Brain microvascular endothelial cell (primary cell): ENCODE measurements at regions not wholly inside any gene's neighbourhood (a gene's known extent, or its start where the extent isn't known, plus 50 kb on each side); places are given as distances from the start of the nearest gene placed in this dataset.
A peak's percentile ranks its signal among the peaks of the same experiment; 100 is the strongest.

Experiments
- DNase-seq: peaks from one replicate; pipeline ENCODE4 v3.0.0-alpha.2; 2020
- H3K27ac ChIP-seq: fragments of 250-450 bp; sonication (Bioruptor Pico); 2 replicates; pipeline ENCODE4 v1.5.1; 2020; ENCODE audit warnings: mild to moderate bottlenecking, moderate library complexity
- H3K27me3 ChIP-seq: fragments of 250-450 bp; sonication (Bioruptor Pico); replicated peaks from 2 replicates; pipeline ENCODE4 v1.5.1; 2020; ENCODE audit warnings: mild to moderate bottlenecking
- H3K36me3 ChIP-seq: fragments of 250-450 bp; sonication (Bioruptor Pico); replicated peaks from 2 replicates; pipeline ENCODE4 v1.5.1; 2020; ENCODE audit warnings: mild to moderate bottlenecking
- H3K4me3 ChIP-seq: 2 replicates; pipeline ENCODE4 v1.5.1; 2011; ENCODE audit warnings: low read depth, mild to moderate bottlenecking, control low read depth, low read length, moderate library complexity
- CTCF ChIP-seq: IDR thresholded peaks from 2 replicates; pipeline ENCODE4 v1.5.1; 2011; ENCODE audit warnings: low read depth, mild to moderate bottlenecking, moderate library complexity, low read length, control low read depth, inconsistent platforms; ENCODE audit errors: missing control alignments
- in situ Hi-C: cut with HindIII; loops from 2 replicates; pipeline ENCODE4 v1.10.0; 2017; ENCODE audit warnings: low sequenced_read_pairs, low pct_ligation_motif_present

- TF ChIP-seq CTCF = no peak
- H3K36me3 ChIP-seq = no peaks in the 10 kb centered on the region
- H3K27ac ChIP-seq = no peak overlapping the region
- no peaks in the 10 kb centered on the region for H3K27me3 ChIP-seq
- DNase-seq = no peak
- in situ Hi-C loops = no loop called here
- no peak overlapping the region for H3K4me3 ChIP-seq
Measured at GRCh38 chr5:90169078-90169477, 240.5 kb downstream of the CETN3 start.

GRCh38 chr5:90168399-90168798, 241.2 kb downstream of the CETN3 start:
- in situ Hi-C loops = no loop called here
- Histone ChIP-seq H3K27me3 (no peaks in the 10 kb centered on the region), H3K4me3 (no peak overlapping the region), H3K36me3 (no peaks in the 10 kb centered on the region), H3K27ac (no peak overlapping the region)
- no peak for TF ChIP-seq CTCF
- DNase-seq = no peak

- no peak for DNase-seq
- no peak overlapping the region for H3K27ac ChIP-seq
- H3K4me3 ChIP-seq = no peak overlapping the region
- in situ Hi-C loops = no loop called here
- no peaks in the 10 kb centered on the region for H3K36me3 ChIP-seq
- H3K27me3 ChIP-seq = no peaks in the 10 kb centered on the region
- TF ChIP-seq CTCF = no peak
Measured at GRCh38 chr5:90166816-90167215, 242.7 kb downstream of the CETN3 start.

GRCh38 chr5:90162324-90162723, 247.2 kb downstream of the CETN3 start:
- Histone ChIP-seq H3K4me3 (no peak overlapping the region), H3K36me3 (no peaks in the 10 kb centered on the region), H3K27ac (no peak overlapping the region), H3K27me3 (no peaks in the 10 kb centered on the region)
- in situ Hi-C loops = no loop called here
- no peak for TF ChIP-seq CTCF
- no peak for DNase-seq

- Histone ChIP-seq H3K36me3 (no peaks in the 10 kb centered on the region), H3K27me3 (no peaks in the 10 kb centered on the region), H3K27ac (no peak overlapping the region), H3K4me3 (no peak overlapping the region)
- peak; percentile 81 for DNase-seq
- TF ChIP-seq CTCF = peak; percentile 69
- in situ Hi-C loops = no loop called here
Measured at GRCh38 chr5:90161414-90161813, 248.1 kb downstream of the CETN3 start.

GRCh38 chr5:90158131-90158530, 251.4 kb downstream of the CETN3 start:
- DNase-seq = no peak
- H3K27me3 ChIP-seq = no peaks in the 10 kb centered on the region
- no peak for TF ChIP-seq CTCF
- no peaks in the 10 kb centered on the region for H3K36me3 ChIP-seq
- H3K4me3 ChIP-seq = no peak overlapping the region
- in situ Hi-C loops = no loop called here
- no peak overlapping the region for H3K27ac ChIP-seq
